ENCODE measurements at regions not wholly inside any gene's neighbourhood (a gene's known extent, or its start where the extent isn't known, plus 50 kb on each side); places are given as distances from the start of the nearest gene placed in this dataset.

GRCh38 chr18:21930177-21930576 is 189.6 kb downstream of the MIB1 start:
- TF ChIP-seq CTCF (IDR thresholded peaks at IDR 0.05) (no peak), POLR2A (IDR thresholded peaks at IDR 0.05) (no peak)
